K562 (cell line): ENCODE measurements at regions not wholly inside any gene's neighbourhood (a gene's known extent, or its start where the extent isn't known, plus 50 kb on each side); places are given as distances from the start of the nearest gene placed in this dataset.

Experiments used
- BCOR ChIP-seq: fragments of 450-650 bp; IDR thresholded peaks from 2 replicates; pipeline ENCODE4 v1.6.1; 2016
- E2F3 ChIP-seq: fragments of 250-450 bp; sonication (Bioruptor Pico); IDR thresholded peaks from 2 replicates; pipeline ENCODE4 v1.4.0; 2020; ENCODE audit warnings: mild to moderate bottlenecking
- EGR1 ChIP-seq: fragments of 450-650 bp; conservative IDR thresholded peaks from 2 replicates; pipeline ENCODE4 v1.6.1; 2017; ENCODE audit warnings: mild to moderate bottlenecking
- EP400 ChIP-seq: fragments of 450-650 bp; IDR thresholded peaks from 2 replicates; pipeline ENCODE4 v1.6.1; 2017; ENCODE audit warnings: antibody characterized with exemption, mild to moderate bottlenecking, moderate library complexity
- KDM1A ChIP-seq, 2 experiments: fragments of 450-650 bp; IDR thresholded peaks; 2 replicates each; pipeline ENCODE4 v1.6.1; 2016; ENCODE audit warnings: mild to moderate bottlenecking in 2 of 2
- MNT ChIP-seq, 2 experiments: fragments of 450-650 bp; conservative IDR thresholded peaks; 2 replicates each; pipeline ENCODE4 v1.6.1; 2017; ENCODE audit warnings: mild to moderate bottlenecking in 2 of 2, moderate library complexity in 2 of 2
- MTF1 ChIP-seq: fragments of 250-450 bp; sonication (Bioruptor Pico); IDR thresholded peaks from 2 replicates; pipeline ENCODE4 v1.9.0; 2021; ENCODE audit warnings: moderate library complexity, mild to moderate bottlenecking, inconsistent platforms, borderline replicate concordance
- TEAD2 ChIP-seq: fragments of 450-650 bp; IDR thresholded peaks from 2 replicates; pipeline ENCODE4 v1.6.1; 2016; ENCODE audit warnings: missing genetic modification characterization, control low read depth, missing compliant biosample characterization
- ZBTB40 ChIP-seq, 2 experiments: fragments of 450-650 bp in 1 of 2; sonication (generic) in 1 of 2; formaldehyde crosslinking in 1 of 2; IDR thresholded peaks; 2 replicates each; pipeline versions ENCODE4 v1.7.1 to v1.9.0; 2016 to 2022; ENCODE audit warnings: inconsistent platforms in 1 of 2, mild to moderate bottlenecking in 1 of 2, missing genetic modification reagents in 1 of 2

GRCh38 chr16:11492808-11493530, 93.8 kb downstream of the LITAF start (continued):
- peak; percentile 97 for TF ChIP-seq ZBTB40 (IDR thresholded peaks at IDR 0.05)
- peak; percentile 91 for TF ChIP-seq ZBTB40 (CRISPR knock-in tag; IDR thresholded peaks at IDR 0.05)
- no peak for TF ChIP-seq MTF1 (CRISPR knock-in tag)
- peak; percentile 34; the same call in 1 of the 2 replicates for TF ChIP-seq EP400
- 0 out of 4 replicates have a peak, but pooled peaks of 1 of the 2 experiments have one; percentile 12 for TF ChIP-seq MNT (conservative IDR thresholded peaks at IDR 0.05)
- peak; percentile 90 for TF ChIP-seq BCOR
- no peak for TF ChIP-seq E2F3 (CRISPR knock-in tag)
- TF ChIP-seq KDM1A (IDR thresholded peaks at IDR 0.05), result peak in 1 of 2 experiments; percentile 57; a peak in 2 of 4 replicates
- TF ChIP-seq EGR1, result peak; percentile 31; the same call in 1 of the 2 replicates
- no peak for TF ChIP-seq TEAD2 (tag)
